ENCODE measurements at regions not wholly inside any gene's neighbourhood (a gene's known extent, or its start where the extent isn't known, plus 50 kb on each side); places are given as distances from the start of the nearest gene placed in this dataset.

GRCh38 chr6:71463061-71463460 lies 174.4 kb downstream of the OGFRL1 start:
- CTCF ChIA-PET: no interaction called here
- peaks cover 15% of the 10 kb centered on the region for H3K36me3 Mint-ChIP-seq
- POLR2A ChIA-PET: no interaction called here
- H3K9me3 Mint-ChIP-seq: peaks cover 26% of the 10 kb centered on the region
- H3K4me3 Mint-ChIP-seq: no peak overlapping the region
- no peak overlapping the region for H3K27ac Mint-ChIP-seq
- no peak for ATAC-seq
- TF ChIP-seq EMX1 (CRISPR knock-in tag; IDR thresholded peaks at IDR 0.05): no peak
- no peak for TF ChIP-seq GABPB1 (CRISPR knock-in tag; IDR thresholded peaks at IDR 0.05)
- TF ChIP-seq ZNF219 (CRISPR knock-in tag; IDR thresholded peaks at IDR 0.05; ENCODE audit: borderline replicate concordance): no peak
- no peak for TF ChIP-seq FOXP4 (CRISPR knock-in tag; IDR thresholded peaks at IDR 0.05)
- no peak for TF ChIP-seq GRHL2 (CRISPR knock-in tag; IDR thresholded peaks at IDR 0.05; ENCODE audit: insufficient replicate concordance, severe bottlenecking)
- TF ChIP-seq TCF7 (CRISPR knock-in tag; IDR thresholded peaks at IDR 0.05; ENCODE audit: low read depth): no peak
- no peak for TF ChIP-seq SMAD4 (CRISPR knock-in tag; IDR thresholded peaks at IDR 0.05)
- TF ChIP-seq ZNF416 (CRISPR knock-in tag; IDR thresholded peaks at IDR 0.05): no peak
- no peak for TF ChIP-seq ETV6 (CRISPR knock-in tag; IDR thresholded peaks at IDR 0.05)
- TF ChIP-seq, protein P1, sequence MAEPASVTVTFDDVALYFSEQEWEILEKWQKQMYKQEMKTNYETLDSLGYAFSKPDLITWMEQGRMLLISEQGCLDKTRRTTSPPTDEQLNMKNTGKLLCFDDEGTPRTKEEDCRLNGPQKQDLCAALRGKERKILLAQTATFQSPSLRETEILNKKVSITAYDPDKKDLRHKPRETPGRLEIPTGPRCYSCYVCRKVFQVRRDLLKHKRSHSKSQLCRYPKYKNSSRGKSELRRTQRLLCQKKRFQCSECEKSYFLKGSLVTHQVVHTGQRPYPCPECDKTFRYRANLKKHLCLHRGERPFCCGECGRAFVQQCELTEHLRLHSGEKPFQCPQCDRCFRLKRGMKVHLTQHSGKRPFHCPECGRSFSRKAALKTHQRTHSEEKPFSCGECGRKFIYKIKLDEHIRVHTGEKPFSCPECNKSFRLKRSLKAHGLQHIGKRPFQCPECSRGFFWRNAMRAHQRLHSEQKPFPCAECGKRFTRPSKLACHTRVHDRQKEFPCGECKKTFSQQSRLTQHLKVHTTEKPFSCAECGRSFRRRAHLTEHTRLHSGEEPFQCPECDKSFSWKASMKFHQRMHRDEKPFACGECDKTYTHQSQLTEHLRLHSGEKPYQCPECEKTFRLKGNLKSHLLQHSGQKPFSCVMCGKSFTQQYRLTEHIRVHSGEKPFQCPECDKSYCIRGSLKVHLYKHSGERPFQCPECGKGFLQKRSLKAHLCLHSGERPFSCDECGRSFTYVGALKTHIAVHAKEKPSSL (CRISPR knock-in tag; conservative IDR thresholded peaks at IDR 0.05): no peak
- no peak for TF ChIP-seq ZBTB21 (CRISPR knock-in tag; IDR thresholded peaks at IDR 0.05; ENCODE audit: borderline replicate concordance)
- TF ChIP-seq ESRRA (CRISPR knock-in tag; IDR thresholded peaks at IDR 0.05; ENCODE audit: borderline replicate concordance): no peak
- TF ChIP-seq FOXJ3 (CRISPR knock-in tag; IDR thresholded peaks at IDR 0.05; ENCODE audit: borderline replicate concordance): no peak
- no peak for DNase-seq (ENCODE audit: low spot score)
- H3K27me3 Mint-ChIP-seq (ENCODE audit: low read depth): no peaks in the 10 kb centered on the region
- no peaks in the 10 kb centered on the region for H3K4me1 Mint-ChIP-seq

- H3K4me3 Mint-ChIP-seq: no peak overlapping the region
- peaks cover 15% of the 10 kb centered on the region for H3K36me3 Mint-ChIP-seq
- no peak overlapping the region for H3K27ac Mint-ChIP-seq
- no peaks in the 10 kb centered on the region for H3K27me3 Mint-ChIP-seq (ENCODE audit: low read depth)
- H3K4me1 Mint-ChIP-seq: no peaks in the 10 kb centered on the region
- DNase-seq (ENCODE audit: low spot score) (no peak), ATAC-seq (no peak)
- POLR2A ChIA-PET: no interaction called here
- CTCF ChIA-PET: no interaction called here
- H3K9me3 Mint-ChIP-seq: peaks cover 32% of the 10 kb centered on the region
- TF ChIP-seq HMGXB4 (CRISPR knock-in tag; IDR thresholded peaks at IDR 0.05) (no peak), ZMAT4 (CRISPR knock-in tag; IDR thresholded peaks at IDR 0.05) (no peak), OVOL2 (CRISPR knock-in tag; IDR thresholded peaks at IDR 0.05; ENCODE audit: borderline replicate concordance) (no peak), ZNF317 (CRISPR knock-in tag; IDR thresholded peaks at IDR 0.05; ENCODE audit: borderline replicate concordance, low read depth) (peak; percentile 95)
- TF ChIP-seq, protein P2, sequence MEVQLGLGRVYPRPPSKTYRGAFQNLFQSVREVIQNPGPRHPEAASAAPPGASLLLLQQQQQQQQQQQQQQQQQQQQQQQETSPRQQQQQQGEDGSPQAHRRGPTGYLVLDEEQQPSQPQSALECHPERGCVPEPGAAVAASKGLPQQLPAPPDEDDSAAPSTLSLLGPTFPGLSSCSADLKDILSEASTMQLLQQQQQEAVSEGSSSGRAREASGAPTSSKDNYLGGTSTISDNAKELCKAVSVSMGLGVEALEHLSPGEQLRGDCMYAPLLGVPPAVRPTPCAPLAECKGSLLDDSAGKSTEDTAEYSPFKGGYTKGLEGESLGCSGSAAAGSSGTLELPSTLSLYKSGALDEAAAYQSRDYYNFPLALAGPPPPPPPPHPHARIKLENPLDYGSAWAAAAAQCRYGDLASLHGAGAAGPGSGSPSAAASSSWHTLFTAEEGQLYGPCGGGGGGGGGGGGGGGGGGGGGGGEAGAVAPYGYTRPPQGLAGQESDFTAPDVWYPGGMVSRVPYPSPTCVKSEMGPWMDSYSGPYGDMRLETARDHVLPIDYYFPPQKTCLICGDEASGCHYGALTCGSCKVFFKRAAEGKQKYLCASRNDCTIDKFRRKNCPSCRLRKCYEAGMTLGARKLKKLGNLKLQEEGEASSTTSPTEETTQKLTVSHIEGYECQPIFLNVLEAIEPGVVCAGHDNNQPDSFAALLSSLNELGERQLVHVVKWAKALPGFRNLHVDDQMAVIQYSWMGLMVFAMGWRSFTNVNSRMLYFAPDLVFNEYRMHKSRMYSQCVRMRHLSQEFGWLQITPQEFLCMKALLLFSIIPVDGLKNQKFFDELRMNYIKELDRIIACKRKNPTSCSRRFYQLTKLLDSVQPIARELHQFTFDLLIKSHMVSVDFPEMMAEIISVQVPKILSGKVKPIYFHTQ (CRISPR knock-in tag; IDR thresholded peaks at IDR 0.05): no peak
Measured at GRCh38 chr6:71465096-71465495, 176.5 kb downstream of the OGFRL1 start.
